NB4 (cell line): ENCODE measurements at regions not wholly inside any gene's neighbourhood (a gene's known extent, or its start where the extent isn't known, plus 50 kb on each side); places are given as distances from the start of the nearest gene placed in this dataset.
"Not testable (repeated sequence)": the region's sequence is repeated elsewhere in the genome, so short reads cannot be mapped to it uniquely, and the experiment has no call there.

Source experiments
- DNase-seq: peaks from one replicate; pipeline ENCODE4 v3.0.0; 2010; ENCODE audit warnings: low read depth
- H3K4me3 ChIP-seq: one replicate; pipeline ENCODE4 v1.5.1; 2011; ENCODE audit warnings: mild to moderate bottlenecking, low read depth, low read length, moderate library complexity
- MYC ChIP-seq: IDR thresholded peaks from 2 replicates; pipeline ENCODE4 v1.6.1; 2011; ENCODE audit warnings: low read depth, low read length
- POLR2A ChIP-seq: IDR thresholded peaks from 2 replicates; pipeline ENCODE4 v1.6.1; 2011; ENCODE audit warnings: mild to moderate bottlenecking; ENCODE audit not compliant: insufficient read length; ENCODE audit errors: extremely low read depth
- TF ChIP-seq, protein P1 (sequence below): IDR thresholded peaks from 2 replicates; pipeline ENCODE4 v1.6.1; 2011; ENCODE audit warnings: low read depth, low read length
- TF ChIP-seq, protein P2 (sequence below): IDR thresholded peaks from one replicate; pipeline ENCODE4 v1.5.1; 2012; ENCODE audit warnings: low read depth, low read length

DNA sequence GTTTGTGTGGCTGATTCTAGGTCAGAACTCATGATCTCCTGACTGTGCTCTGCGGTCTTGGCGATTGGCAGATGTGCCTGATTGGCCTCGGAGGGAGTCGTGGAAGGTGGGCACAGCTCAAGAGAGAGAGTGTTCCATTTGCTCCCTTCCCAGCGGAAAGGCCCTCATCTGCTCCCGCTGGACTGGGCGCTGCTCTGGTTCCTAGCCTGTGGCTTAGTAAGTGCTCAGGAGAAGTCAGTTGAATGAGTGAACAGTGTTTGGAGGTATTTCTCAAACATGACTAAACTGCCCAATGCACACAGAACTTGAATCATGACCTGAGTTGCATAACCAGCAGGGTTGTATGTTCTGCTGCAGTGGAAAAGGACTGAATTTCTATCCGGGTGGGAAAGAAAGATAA, 120.2 kb upstream of the PITX1 start:
- TF ChIP-seq, protein P1, sequence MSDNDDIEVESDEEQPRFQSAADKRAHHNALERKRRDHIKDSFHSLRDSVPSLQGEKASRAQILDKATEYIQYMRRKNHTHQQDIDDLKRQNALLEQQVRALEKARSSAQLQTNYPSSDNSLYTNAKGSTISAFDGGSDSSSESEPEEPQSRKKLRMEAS: no peak
- TF ChIP-seq POLR2A (no peak), MYC (no peak)
- TF ChIP-seq, protein P2, sequence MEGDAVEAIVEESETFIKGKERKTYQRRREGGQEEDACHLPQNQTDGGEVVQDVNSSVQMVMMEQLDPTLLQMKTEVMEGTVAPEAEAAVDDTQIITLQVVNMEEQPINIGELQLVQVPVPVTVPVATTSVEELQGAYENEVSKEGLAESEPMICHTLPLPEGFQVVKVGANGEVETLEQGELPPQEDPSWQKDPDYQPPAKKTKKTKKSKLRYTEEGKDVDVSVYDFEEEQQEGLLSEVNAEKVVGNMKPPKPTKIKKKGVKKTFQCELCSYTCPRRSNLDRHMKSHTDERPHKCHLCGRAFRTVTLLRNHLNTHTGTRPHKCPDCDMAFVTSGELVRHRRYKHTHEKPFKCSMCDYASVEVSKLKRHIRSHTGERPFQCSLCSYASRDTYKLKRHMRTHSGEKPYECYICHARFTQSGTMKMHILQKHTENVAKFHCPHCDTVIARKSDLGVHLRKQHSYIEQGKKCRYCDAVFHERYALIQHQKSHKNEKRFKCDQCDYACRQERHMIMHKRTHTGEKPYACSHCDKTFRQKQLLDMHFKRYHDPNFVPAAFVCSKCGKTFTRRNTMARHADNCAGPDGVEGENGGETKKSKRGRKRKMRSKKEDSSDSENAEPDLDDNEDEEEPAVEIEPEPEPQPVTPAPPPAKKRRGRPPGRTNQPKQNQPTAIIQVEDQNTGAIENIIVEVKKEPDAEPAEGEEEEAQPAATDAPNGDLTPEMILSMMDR: no peak
- DNase-seq: peak; percentile 29
- no peak overlapping the region for H3K4me3 ChIP-seq

DNA sequence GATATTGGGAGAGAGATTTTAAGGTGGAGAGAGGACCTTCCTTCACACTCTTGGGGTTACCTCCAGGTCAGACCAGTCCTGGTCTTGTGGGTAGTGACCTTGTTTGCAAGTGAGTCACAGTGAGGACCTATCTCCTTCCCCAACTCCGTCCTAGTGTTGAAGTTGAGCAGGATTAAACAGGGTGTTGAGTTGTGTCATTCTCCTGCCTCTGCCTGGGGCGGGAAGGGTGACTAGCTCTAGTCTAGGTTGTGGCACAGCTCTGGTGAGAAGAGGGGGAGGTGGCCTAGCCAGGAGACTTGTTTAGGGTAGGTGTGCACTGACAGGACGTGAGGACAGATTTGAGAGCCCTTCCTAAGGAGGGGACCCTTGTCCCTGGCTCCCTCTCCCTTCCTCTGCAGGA, 119.6 kb upstream of the PITX1 start:
- DNase-seq: no peak
- no peak for TF ChIP-seq POLR2A
- TF ChIP-seq, protein P2: no peak

DNA sequence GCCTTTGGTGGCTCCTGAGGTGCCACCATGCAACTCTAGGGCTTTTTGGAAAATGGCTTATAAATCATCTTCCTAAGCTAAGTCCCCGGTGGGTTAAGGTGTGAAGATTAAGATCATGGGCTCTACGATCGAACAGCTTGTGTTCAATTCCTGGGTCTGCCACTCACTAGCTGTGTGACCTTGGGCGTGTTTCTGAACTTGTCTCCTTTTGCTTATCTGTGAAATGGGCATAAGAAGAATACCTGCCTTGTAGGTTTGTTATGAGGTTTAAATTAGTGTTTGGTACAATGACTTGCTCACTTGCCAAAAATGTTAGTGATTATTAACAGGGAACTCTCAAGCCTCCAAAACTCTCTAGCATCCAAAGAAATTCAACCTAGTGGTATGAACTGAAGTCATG, 119.2 kb upstream of the PITX1 start:
- TF ChIP-seq, protein P2: no peak
- TF ChIP-seq, protein P1: no peak
- TF ChIP-seq MYC: no peak
- TF ChIP-seq POLR2A: no peak
- no peak overlapping the region for H3K4me3 ChIP-seq
- no peak for DNase-seq

More for the DNA sequence above, 119.6 kb upstream of the PITX1 start:
- no peak overlapping the region for H3K4me3 ChIP-seq

DNA sequence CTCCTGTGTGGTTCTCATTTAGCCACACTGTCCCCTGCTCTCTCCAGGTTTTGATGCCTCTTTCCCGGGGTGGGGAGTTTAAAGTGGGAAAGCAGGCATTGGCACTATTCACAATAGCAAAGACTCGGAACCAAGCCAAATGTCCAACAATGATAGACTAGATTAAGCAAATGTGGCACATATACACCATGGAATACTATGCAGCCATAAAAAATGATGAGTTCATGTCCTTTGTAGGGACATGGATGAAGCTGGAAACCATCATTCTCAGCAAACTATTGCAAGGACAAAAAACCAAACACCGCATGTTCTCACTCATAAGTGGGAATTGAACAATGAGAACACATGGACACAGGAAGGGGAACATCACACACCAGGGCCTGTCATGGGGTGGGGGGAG, 117.6 kb upstream of the PITX1 start:
- not testable (repeated sequence) for H3K4me3 ChIP-seq, DNase-seq

DNA sequence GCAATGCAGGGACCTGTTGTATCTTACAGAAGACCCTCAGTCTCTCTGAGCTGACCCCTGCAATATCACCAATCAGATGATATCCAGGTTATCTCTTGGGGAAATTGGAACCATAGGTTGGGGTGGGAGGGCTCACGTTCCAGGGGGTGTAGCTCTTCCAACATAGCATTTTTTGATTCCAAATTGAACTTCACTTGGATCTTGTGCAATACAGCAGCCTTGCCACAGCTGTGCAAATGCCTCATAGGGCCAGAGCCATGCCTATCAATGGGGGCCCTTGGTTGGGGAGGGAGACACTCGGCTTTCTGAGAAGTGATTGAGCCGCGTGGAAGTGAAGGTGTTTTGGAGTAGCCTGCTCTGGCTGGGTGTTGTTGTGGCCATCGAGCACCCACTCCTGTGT, 117.2 kb upstream of the PITX1 start:
- DNase-seq: no peak
- H3K4me3 ChIP-seq: no peak overlapping the region
- no peak for TF ChIP-seq MYC
- TF ChIP-seq, protein P1: no peak

DNA sequence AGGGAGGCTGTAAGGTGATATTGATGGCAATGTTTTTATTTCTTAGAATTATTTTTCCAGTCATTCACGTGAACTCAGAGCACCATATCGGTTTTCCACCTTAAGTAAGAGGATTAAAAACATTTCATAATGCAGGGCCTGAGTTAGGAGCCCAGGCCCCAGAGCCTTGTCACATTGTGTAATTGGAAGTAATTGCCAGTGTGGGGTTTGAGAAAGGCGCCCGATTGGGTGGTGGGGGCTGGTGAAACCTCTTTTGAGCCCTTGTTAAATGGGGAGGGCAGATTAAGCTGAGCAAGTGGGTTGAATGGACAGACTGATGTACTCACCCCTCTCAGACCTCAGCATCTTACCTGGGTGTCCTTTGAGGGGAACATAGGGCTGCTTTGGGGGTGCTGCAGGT, 116.7 kb upstream of the PITX1 start:
- no peak overlapping the region for H3K4me3 ChIP-seq
- TF ChIP-seq POLR2A: no peak
- TF ChIP-seq, protein P2: no peak
- DNase-seq: no peak

DNA sequence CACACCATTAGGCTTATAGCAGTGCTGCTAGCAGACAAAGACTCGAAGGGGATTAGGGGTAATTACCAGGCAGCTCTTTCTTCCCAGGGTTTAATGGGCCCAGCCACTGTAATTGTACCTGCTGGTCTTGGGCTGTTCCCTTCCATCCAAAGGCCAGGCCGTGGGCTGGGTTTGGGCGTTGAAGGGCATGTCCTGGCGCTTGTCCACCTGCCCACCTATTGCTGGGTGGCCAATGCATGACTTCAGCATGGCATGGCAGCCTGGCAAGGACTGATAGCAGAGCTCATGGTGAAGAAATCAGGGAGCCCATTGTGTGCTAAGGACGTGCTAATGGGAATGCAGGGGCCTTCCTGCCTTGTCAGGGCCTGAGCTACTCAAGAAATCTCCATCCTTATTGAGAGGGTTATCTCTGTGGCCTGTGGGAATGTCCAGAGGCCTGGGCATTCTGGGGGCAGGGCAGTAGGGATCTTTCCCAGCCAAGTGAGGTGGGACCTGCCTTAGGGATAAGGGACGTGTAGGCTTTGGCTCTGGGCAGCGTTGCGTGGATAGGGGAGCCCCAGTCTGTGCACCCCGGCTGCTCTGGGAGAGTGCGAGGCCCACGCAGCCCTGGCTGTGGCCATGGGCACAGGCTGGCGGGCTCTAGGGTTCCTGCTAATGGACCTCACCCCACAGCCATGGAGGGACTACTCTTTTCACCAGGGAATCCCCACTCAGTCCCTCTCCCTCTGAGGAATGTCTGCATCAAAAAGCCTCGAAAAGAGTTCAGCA, 116.1 kb upstream of the PITX1 start:
- TF ChIP-seq, protein P1: no peak
- TF ChIP-seq POLR2A (no peak), MYC (no peak)
- TF ChIP-seq, protein P2: no peak
- no peak overlapping the region for H3K4me3 ChIP-seq
- DNase-seq: no peak
